OCI-LY7 (cell line): ENCODE measurements at regions not wholly inside any gene's neighbourhood (a gene's known extent, or its start where the extent isn't known, plus 50 kb on each side); places are given as distances from the start of the nearest gene placed in this dataset.

Experiments used
- CTCF ChIP-seq: fragments of 200-600 bp; sonication (generic); conservative IDR thresholded peaks from 2 replicates; pipeline ENCODE4 v1.5.1; 2014; ENCODE audit warnings: mild to moderate bottlenecking, antibody characterized with exemption, low read length, moderate library complexity, mixed read lengths
- EZH2phosphoT487 ChIP-seq: fragments of 200-600 bp; sonication (generic); IDR thresholded peaks from 2 replicates; pipeline ENCODE4 v1.6.1; 2018; ENCODE audit warnings: low read depth, borderline replicate concordance, mild to moderate bottlenecking, mixed run types, antibody characterized with exemption, low read length, moderate library complexity, mixed read lengths

GRCh38 chr1:221837896-221838295, 96.0 kb upstream of the DUSP10 start:
- TF ChIP-seq CTCF (no peak), EZH2phosphoT487 (no peak)
